IMR-90 (cell line): ENCODE measurements at regions not wholly inside any gene's neighbourhood (a gene's known extent, or its start where the extent isn't known, plus 50 kb on each side); places are given as distances from the start of the nearest gene placed in this dataset.

Experiments
- ATAC-seq: fragments of 200-7000 bp; cut with Tn5 transposase; 2 replicates; pipeline ENCODE4 v1.9.1; 2020; ENCODE audit warnings: low read depth, mild to moderate bottlenecking, moderate library complexity
- BruUV-seq: library from RNA; stranded (reverse); fragments of 400-500 nt; replicated peaks from 2 replicates; lab custom pipeline; 2021; lab: Mats Ljungman, UMichigan
- CTCF ChIA-PET: fragments of 300-600 bp; formaldehyde crosslinking; extraction: SDS; loops from one replicate; lab custom pipeline; 2021; ENCODE audit warnings: antibody characterized with exemption; lab: Yijun Ruan, JAX
- POLR2A ChIA-PET: fragments of 300-600 bp; sonication (Branson Sonifier 250); formaldehyde crosslinking; loops from one replicate; lab custom pipeline; 2022; ENCODE audit warnings: antibody characterized with exemption; ENCODE audit not compliant: unreplicated experiment; lab: Charles Lee
- DNase-seq: peaks from one replicate; pipeline ENCODE4 v3.0.0; 2013
- H2AFZ ChIP-seq: replicated peaks from 2 replicates; pipeline ENCODE3; 2013; ENCODE audit warnings: low read length, mild to moderate bottlenecking; ENCODE audit not compliant: poor library complexity
- H2AK5ac ChIP-seq: 2 replicates; pipeline ENCODE4 v1.6.1; 2013; ENCODE audit warnings: low read depth, low read length, inconsistent platforms
- H2AK9ac ChIP-seq: replicated peaks from 2 replicates; pipeline ENCODE3; 2013; ENCODE audit warnings: mild to moderate bottlenecking, low read depth, low read length, moderate library complexity; ENCODE audit not compliant: poor library complexity
- H2BK120ac ChIP-seq: 2 replicates; pipeline ENCODE4 v1.6.1; 2013; ENCODE audit warnings: low read depth, low read length, inconsistent platforms
- H2BK15ac ChIP-seq: 3 replicates; pipeline ENCODE4 v1.6.1; 2013; ENCODE audit warnings: low read depth, low read length, inconsistent platforms
- H2BK20ac ChIP-seq: 2 replicates; pipeline ENCODE4 v1.6.1; 2013; ENCODE audit warnings: low read depth, mild to moderate bottlenecking, inconsistent platforms, low read length, moderate library complexity
- H2BK5ac ChIP-seq: 2 replicates; pipeline ENCODE4 v1.6.1; 2013; ENCODE audit warnings: mild to moderate bottlenecking, low read depth, low read length, inconsistent platforms; ENCODE audit not compliant: poor library complexity, severe bottlenecking
- H3K14ac ChIP-seq: replicated peaks from 2 replicates; pipeline ENCODE4 v1.6.1; 2013; ENCODE audit warnings: low read depth, low read length, inconsistent platforms
- H3K18ac ChIP-seq: 2 replicates; pipeline ENCODE4 v1.6.1; 2013; ENCODE audit warnings: low read depth, low read length, control low read depth
- H3K23ac ChIP-seq: 2 replicates; pipeline ENCODE4 v1.6.1; 2013; ENCODE audit warnings: low read depth, low read length, inconsistent platforms
- H3K27ac ChIP-seq: 2 replicates; pipeline ENCODE4 v1.5.1; 2013; ENCODE audit warnings: mild to moderate bottlenecking, control low read depth, low read length; ENCODE audit not compliant: insufficient read depth
- H3K27me3 ChIP-seq: 2 replicates; pipeline ENCODE4 v1.6.1; 2013; ENCODE audit warnings: low read length; ENCODE audit not compliant: control insufficient read depth, insufficient read depth
- H3K36me3 ChIP-seq: 2 replicates; pipeline ENCODE4 v1.6.1; 2013; ENCODE audit warnings: low read length, mixed read lengths; ENCODE audit not compliant: control insufficient read depth, insufficient read depth
- H3K4ac ChIP-seq: 2 replicates; pipeline ENCODE4 v1.6.1; 2013; ENCODE audit warnings: low read depth, low read length, inconsistent platforms
- H3K4me1 ChIP-seq: 2 replicates; pipeline ENCODE4 v1.6.1; 2013; ENCODE audit warnings: low read length, mixed read lengths; ENCODE audit not compliant: control insufficient read depth, insufficient read depth
- H3K4me2 ChIP-seq: 2 replicates; pipeline ENCODE4 v1.6.1; 2013; ENCODE audit warnings: low read depth, mild to moderate bottlenecking, control low read depth, low read length, moderate library complexity
- H3K4me3 ChIP-seq: 2 replicates; pipeline ENCODE4 v1.5.1; 2013; ENCODE audit warnings: low read depth, mild to moderate bottlenecking, control low read depth, low read length, moderate library complexity; ENCODE audit not compliant: insufficient read depth
- H3K56ac ChIP-seq: 2 replicates; pipeline ENCODE4 v1.6.1; 2013; ENCODE audit warnings: low read length, inconsistent platforms; ENCODE audit not compliant: insufficient read depth; ENCODE audit errors: extremely low read depth
- H3K79me1 ChIP-seq, 2 experiments: 2 replicates each; pipeline ENCODE4 v1.6.1; 2013; ENCODE audit warnings: low read length in 2 of 2, inconsistent platforms in 1 of 2, low read depth in 1 of 2
- H3K9ac ChIP-seq: 2 replicates; pipeline ENCODE4 v1.6.1; 2013; ENCODE audit warnings: low read depth, low read length, control low read depth
- H3K9me1 ChIP-seq: 2 replicates; pipeline ENCODE4 v1.6.1; 2013; ENCODE audit warnings: low read length, inconsistent platforms; ENCODE audit not compliant: insufficient read depth
- H3K9me3 ChIP-seq: 2 replicates; pipeline ENCODE4 v1.6.1; 2013; ENCODE audit warnings: low read length; ENCODE audit not compliant: control insufficient read depth, insufficient read depth
- H4K20me1 ChIP-seq: 2 replicates; pipeline ENCODE4 v1.6.1; 2013; ENCODE audit warnings: low read length, inconsistent platforms; ENCODE audit not compliant: insufficient read depth
- H4K5ac ChIP-seq: 2 replicates; pipeline ENCODE4 v1.6.1; 2013; ENCODE audit warnings: mild to moderate bottlenecking, low read depth, low read length, control low read depth
- H4K8ac ChIP-seq, 2 experiments: 2 replicates each; pipeline ENCODE4 v1.6.1; 2013; ENCODE audit warnings: low read depth in 2 of 2, low read length in 2 of 2, control low read depth in 1 of 2, inconsistent platforms in 1 of 2
- H4K91ac ChIP-seq: 2 replicates; pipeline ENCODE4 v1.6.1; 2013; ENCODE audit warnings: low read depth, low read length, inconsistent platforms; ENCODE audit not compliant: insufficient read depth
- BHLHE40 ChIP-seq: fragments of 150-350 bp; IDR thresholded peaks from 2 replicates; pipeline ENCODE4 v1.6.1; 2016; ENCODE audit warnings: mild to moderate bottlenecking, low read depth, low read length
- CEBPB ChIP-seq: IDR thresholded peaks from 2 replicates; pipeline ENCODE4 v1.6.1; 2012; ENCODE audit warnings: low read depth, low read length, improper control_type of control experiment
- CHD1 ChIP-seq: IDR thresholded peaks from 2 replicates; pipeline ENCODE4 v1.6.1; 2012; ENCODE audit warnings: low read depth, low read length, improper control_type of control experiment
- CTCF ChIP-seq: conservative IDR thresholded peaks from 2 replicates; pipeline ENCODE4 v1.5.1; 2012; ENCODE audit warnings: mild to moderate bottlenecking, low read depth, low read length, improper control_type of control experiment
- FOS ChIP-seq: fragments of 150-350 bp; IDR thresholded peaks from 2 replicates; pipeline ENCODE4 v1.6.1; 2016; ENCODE audit warnings: low read depth, low read length
- MAZ ChIP-seq: IDR thresholded peaks from 2 replicates; pipeline ENCODE4 v1.6.1; 2012; ENCODE audit warnings: low read depth, mild to moderate bottlenecking, low read length, improper control_type of control experiment, moderate library complexity, borderline replicate concordance
- MXI1 ChIP-seq: IDR thresholded peaks from 2 replicates; pipeline ENCODE4 v1.6.1; 2012; ENCODE audit warnings: low read depth, mild to moderate bottlenecking, low read length, moderate library complexity, borderline replicate concordance
- NFE2L2 ChIP-seq: fragments of 150-350 bp; IDR thresholded peaks from 2 replicates; pipeline ENCODE4 v1.6.1; 2016; ENCODE audit warnings: low read depth, mild to moderate bottlenecking, low read length
- POLR2A ChIP-seq: IDR thresholded peaks from 2 replicates; pipeline ENCODE4 v1.6.1; 2012; ENCODE audit warnings: mild to moderate bottlenecking, low read depth, low read length
- RAD21 ChIP-seq: IDR thresholded peaks from 2 replicates; pipeline ENCODE4 v1.6.1; 2012; ENCODE audit warnings: low read length, improper control_type of control experiment
- RCOR1 ChIP-seq: IDR thresholded peaks from 2 replicates; pipeline ENCODE4 v1.6.1; 2012; ENCODE audit warnings: mild to moderate bottlenecking, low read length, improper control_type of control experiment; ENCODE audit not compliant: insufficient replicate concordance
- RFX5 ChIP-seq: IDR thresholded peaks from 2 replicates; pipeline ENCODE4 v1.8.0; 2012; ENCODE audit warnings: low read depth, mild to moderate bottlenecking, low read length, moderate library complexity
- SMC3 ChIP-seq: fragments of 150-350 bp; IDR thresholded peaks from 2 replicates; pipeline ENCODE4 v1.6.1; 2016; ENCODE audit warnings: low read depth, mild to moderate bottlenecking, antibody characterized with exemption, low read length, moderate library complexity
- WGBS, 2 experiments: methylation state at CpG; one replicate each; pipeline versions ENCODE4 v1.1.5 to v1.1.7; 2013; ENCODE audit warnings: missing lambda C conversion rate in 2 of 2; ENCODE audit not compliant: insufficient read length in 1 of 2; ENCODE audit errors: extremely low coverage in 2 of 2; 5-methylcytosine and 5-hydroxymethylcytosine counted together
- dilution Hi-C: fragments of 300-500 bp; cut with HindIII; formaldehyde crosslinking; loops from one replicate; pipeline ENCODE4 v1.14.3; 2018; ENCODE audit warnings: low sequenced_read_pairs; ENCODE audit not compliant: unreplicated experiment
- in situ Hi-C: fragments of 300-500 bp; cut with MboI; formaldehyde crosslinking; loops from 3 replicates; pipeline ENCODE4 v1.14.3; 2019; ENCODE audit warnings: low sequenced_read_pairs, inconsistent platforms, mixed read lengths
- intact Hi-C: fragments of 100-400 bp; cut with micrococcal nuclease; formaldehyde crosslinking; loops from 2 replicates; pipeline ENCODE4 v1.10.0; 2022
- TF ChIP-seq, protein P1 (sequence below): fragments of 150-350 bp; IDR thresholded peaks from 2 replicates; pipeline ENCODE4 v1.6.1; 2016; ENCODE audit warnings: low read depth, mild to moderate bottlenecking, low read length, moderate library complexity, borderline replicate concordance
- TF ChIP-seq, protein P2 (sequence below): fragments of 150-350 bp; IDR thresholded peaks from 2 replicates; pipeline ENCODE4 v1.6.1; 2017; ENCODE audit warnings: mild to moderate bottlenecking, antibody characterized with exemption, low read length, low read depth

DNA sequence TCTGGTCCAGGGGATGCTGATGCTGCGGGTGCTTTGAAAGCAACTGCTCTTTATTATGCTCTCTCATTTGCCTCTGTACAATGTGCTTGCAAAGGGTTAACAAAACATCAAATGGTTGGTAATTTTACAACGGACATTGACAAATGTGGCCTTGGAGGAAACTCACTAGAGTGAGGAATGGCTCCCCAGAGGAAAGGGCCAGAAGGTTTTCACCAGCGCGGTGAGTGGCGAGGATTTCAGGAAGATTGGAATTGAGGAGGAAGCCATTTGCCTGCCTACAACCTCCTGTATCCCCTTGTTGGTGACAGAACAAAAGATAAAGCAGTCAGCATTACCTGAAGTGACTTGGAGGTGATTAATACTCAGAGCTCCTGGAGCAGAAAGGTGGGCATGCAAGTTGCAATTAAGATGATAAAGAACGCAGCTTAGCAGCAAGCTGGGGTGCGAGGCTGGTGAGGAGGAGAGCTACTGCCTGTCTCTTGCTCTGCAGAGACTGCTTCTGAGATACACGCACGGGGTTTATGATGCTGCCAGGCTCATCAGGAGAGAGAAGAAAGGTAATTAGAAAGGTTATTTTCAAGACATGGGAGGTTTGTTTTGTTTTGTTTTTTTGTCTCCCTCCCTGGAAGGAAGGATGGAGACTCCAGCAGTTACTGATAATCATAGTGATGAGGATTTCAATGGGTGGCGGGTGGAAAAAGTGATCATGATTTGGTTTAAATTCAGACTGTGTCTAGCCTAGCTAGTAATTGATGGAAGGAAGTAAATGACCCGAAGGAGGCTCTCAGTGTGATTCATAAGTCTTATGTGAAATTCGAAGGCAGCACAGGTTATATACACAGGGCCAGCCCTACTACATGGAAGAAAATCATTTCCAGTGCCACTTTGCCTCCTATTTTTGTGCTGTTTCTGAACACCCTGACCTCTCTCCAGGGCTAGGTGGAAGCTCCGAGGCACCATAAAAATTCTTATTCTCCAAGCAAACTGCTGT lies 141.6 kb upstream of the DTNBP1 start:
- Histone ChIP-seq H2BK20ac (no peak overlapping the region), H4K8ac (no peak overlapping the region), H2AFZ (no peak overlapping the region), H3K79me1 (no peaks in the 10 kb centered on the region), H3K56ac (no peak overlapping the region), H3K9me1 (no peaks in the 10 kb centered on the region), H4K5ac (no peak overlapping the region), H3K14ac (no peak overlapping the region), H4K20me1 (no peaks in the 10 kb centered on the region), H3K36me3 (no peaks in the 10 kb centered on the region), H3K27ac (no peak overlapping the region), H2BK5ac (no peak overlapping the region), H3K4me2 (no peak overlapping the region), H2BK15ac (no peak overlapping the region), H2BK120ac (no peak overlapping the region), H3K9me3 (no peaks in the 10 kb centered on the region), H3K9ac (no peak overlapping the region), H3K4me3 (no peak overlapping the region), H2AK5ac (no peak overlapping the region), H3K4me1 (no peaks in the 10 kb centered on the region), H3K23ac (no peak overlapping the region), H3K18ac (no peak overlapping the region), H3K4ac (no peak overlapping the region), H3K27me3 (peaks cover 5% of the 10 kb centered on the region), H4K91ac (no peak overlapping the region), H2AK9ac (peak overlapping the region; percentile 24)
- ATAC-seq (no peak), DNase-seq (no peak)
- dilution Hi-C loops (no loop called here), in situ Hi-C loops (no loop called here), intact Hi-C loops (no loop called here)
- WGBS, 2 experiments, result 44% methylated on average over 3 of the region's 13 CpGs; no CpG with 5 or more reads in 1 of the 2 experiments
- POLR2A ChIA-PET, result no interaction called here
- CTCF ChIA-PET, result no interaction called here
- no TSS peak for BruUV-seq
- TF ChIP-seq MAZ, result no peak
- TF ChIP-seq CEBPB, result no peak
- no peak for TF ChIP-seq BHLHE40
- TF ChIP-seq, protein P1, sequence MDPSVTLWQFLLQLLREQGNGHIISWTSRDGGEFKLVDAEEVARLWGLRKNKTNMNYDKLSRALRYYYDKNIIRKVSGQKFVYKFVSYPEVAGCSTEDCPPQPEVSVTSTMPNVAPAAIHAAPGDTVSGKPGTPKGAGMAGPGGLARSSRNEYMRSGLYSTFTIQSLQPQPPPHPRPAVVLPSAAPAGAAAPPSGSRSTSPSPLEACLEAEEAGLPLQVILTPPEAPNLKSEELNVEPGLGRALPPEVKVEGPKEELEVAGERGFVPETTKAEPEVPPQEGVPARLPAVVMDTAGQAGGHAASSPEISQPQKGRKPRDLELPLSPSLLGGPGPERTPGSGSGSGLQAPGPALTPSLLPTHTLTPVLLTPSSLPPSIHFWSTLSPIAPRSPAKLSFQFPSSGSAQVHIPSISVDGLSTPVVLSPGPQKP, result no peak
- TF ChIP-seq, protein P2, sequence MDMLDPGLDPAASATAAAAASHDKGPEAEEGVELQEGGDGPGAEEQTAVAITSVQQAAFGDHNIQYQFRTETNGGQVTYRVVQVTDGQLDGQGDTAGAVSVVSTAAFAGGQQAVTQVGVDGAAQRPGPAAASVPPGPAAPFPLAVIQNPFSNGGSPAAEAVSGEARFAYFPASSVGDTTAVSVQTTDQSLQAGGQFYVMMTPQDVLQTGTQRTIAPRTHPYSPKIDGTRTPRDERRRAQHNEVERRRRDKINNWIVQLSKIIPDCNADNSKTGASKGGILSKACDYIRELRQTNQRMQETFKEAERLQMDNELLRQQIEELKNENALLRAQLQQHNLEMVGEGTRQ, result no peak
- TF ChIP-seq RAD21, result no peak
- TF ChIP-seq MXI1, result no peak
- TF ChIP-seq RCOR1, result no peak
- no peak for TF ChIP-seq NFE2L2
- no peak for TF ChIP-seq FOS
- TF ChIP-seq CTCF, result no peak
- TF ChIP-seq SMC3, result no peak
- TF ChIP-seq POLR2A, result no peak
- no peak for TF ChIP-seq CHD1
- TF ChIP-seq RFX5, result no peak
